Stimulated activated naive CD4-positive, alpha-beta T cell (primary cell): ENCODE measurements at regions not wholly inside any gene's neighbourhood (a gene's known extent, or its start where the extent isn't known, plus 50 kb on each side); places are given as distances from the start of the nearest gene placed in this dataset.
"Not testable (repeated sequence)": the region's sequence is repeated elsewhere in the genome, so short reads cannot be mapped to it uniquely, and the experiment has no call there.

Experiments
- DNase-seq, 6 experiments: peaks; one replicate each; lab custom pipeline; 2025; lab: John Stamatoyannopoulos, UW

- no peak for DNase-seq
Measured at GRCh38 chr18:42545825-42546224, 569.7 kb downstream of the RIT2 start.

GRCh38 chr18:42548493-42548892, 567.0 kb downstream of the RIT2 start:
- DNase-seq: no peak

GRCh38 chr18:42549596-42549995, 565.9 kb downstream of the RIT2 start:
- DNase-seq: no peak

- DNase-seq: not testable (repeated sequence)
Measured at GRCh38 chr18:42552559-42552958, 562.9 kb downstream of the RIT2 start.

- DNase-seq: no peak
Measured at GRCh38 chr18:42559069-42559690, 556.3 kb downstream of the RIT2 start.

- no peak for DNase-seq
Measured at GRCh38 chr18:42561521-42561920, 554.0 kb downstream of the RIT2 start.

- DNase-seq: no peak
Measured at GRCh38 chr18:42563995-42564394, 551.5 kb downstream of the RIT2 start.

GRCh38 chr18:42564761-42565160, 550.7 kb downstream of the RIT2 start:
- no peak for DNase-seq

GRCh38 chr18:42568773-42569172, 546.7 kb downstream of the RIT2 start:
- no peak for DNase-seq

- no peak for DNase-seq
Measured at GRCh38 chr18:42574871-42575270, 540.6 kb downstream of the RIT2 start.

- DNase-seq: no peak
Measured at GRCh38 chr18:42576124-42576523, 539.4 kb downstream of the RIT2 start.

- no peak for DNase-seq
Measured at GRCh38 chr18:42578792-42579191, 536.7 kb downstream of the RIT2 start.

- no peak for DNase-seq
Measured at GRCh38 chr18:42582266-42582665, 533.2 kb downstream of the RIT2 start.

- DNase-seq: peak in 3 of 6 experiments; percentile 0 to 12 (median 10)
Measured at GRCh38 chr18:42583283-42583731, 532.2 kb downstream of the RIT2 start.

GRCh38 chr18:42586601-42587000, 528.9 kb downstream of the RIT2 start:
- no peak for DNase-seq

GRCh38 chr18:42588786-42589185, 526.7 kb downstream of the RIT2 start:
- DNase-seq: no peak

GRCh38 chr18:42604820-42605219, 510.7 kb downstream of the RIT2 start:
- no peak for DNase-seq

- DNase-seq: no peak
Measured at GRCh38 chr18:42606886-42607495, 508.5 kb downstream of the RIT2 start.

- no peak for DNase-seq
Measured at GRCh38 chr18:42611134-42611533, 504.4 kb downstream of the RIT2 start.

GRCh38 chr18:42614619-42615293, 500.7 kb downstream of the RIT2 start:
- DNase-seq: no peak

- no peak for DNase-seq
Measured at GRCh38 chr18:42617221-42617620, 498.3 kb downstream of the RIT2 start.

GRCh38 chr18:42619771-42620170, 495.7 kb downstream of the RIT2 start:
- no peak for DNase-seq

GRCh38 chr18:42620657-42621056, 494.8 kb downstream of the RIT2 start:
- DNase-seq: no peak
